ENCODE measurements at regions not wholly inside any gene's neighbourhood (a gene's known extent, or its start where the extent isn't known, plus 50 kb on each side); places are given as distances from the start of the nearest gene placed in this dataset.

- no peaks in the 10 kb centered on the region for H3K9me3 ChIP-seq
- no peaks in the 10 kb centered on the region for H3K27me3 ChIP-seq (ENCODE audit: insufficient read depth)
- H3K4me2 ChIP-seq, result no peak overlapping the region
- TF ChIP-seq POLR2AphosphoS5 (IDR thresholded peaks at IDR 0.05; ENCODE audit: low read depth, low read length) (no peak), MEF2A (IDR thresholded peaks at IDR 0.05; ENCODE audit: borderline replicate concordance, low read depth) (no peak), RCOR1 (IDR thresholded peaks at IDR 0.05; ENCODE audit: low read length) (no peak), TAF1 (IDR thresholded peaks at IDR 0.05; ENCODE audit: borderline replicate concordance, low read depth, low read length) (no peak), ELF1 (IDR thresholded peaks at IDR 0.05) (no peak), REST (IDR thresholded peaks at IDR 0.05; ENCODE audit: low read depth, low read length) (no peak), USF2 (IDR thresholded peaks at IDR 0.05; ENCODE audit: borderline replicate concordance, low read depth, low read length) (no peak), SIN3A (IDR thresholded peaks at IDR 0.05; ENCODE audit: borderline replicate concordance, low read depth, low read length) (no peak), IRF3 (IDR thresholded peaks at IDR 0.05; ENCODE audit: low read depth, low read length) (no peak), RFX5 (IDR thresholded peaks at IDR 0.05; ENCODE audit: low read length) (no peak), CHD2 (IDR thresholded peaks at IDR 0.05; ENCODE audit: low read length, partially characterized antibody) (no peak), NRF1 (IDR thresholded peaks at IDR 0.05; ENCODE audit: low read depth, low read length) (no peak), TCF12 (IDR thresholded peaks at IDR 0.05) (no peak)
- no peak overlapping the region for H3K4me3 ChIP-seq (ENCODE audit: low read depth in 2 of 2, low read length in 1 of 2)
- peaks cover 3% of the 10 kb centered on the region for H3F3A ChIP-seq (replicated peaks; ENCODE audit: insufficient read depth)
- no peak overlapping the region for H2AFZ ChIP-seq (ENCODE audit: low read depth)
- DNase-seq, result no peak
- ChIA-PET CTCF (no interaction called here), POLR2A (no interaction called here)
- H3K79me2 ChIP-seq (ENCODE audit: insufficient read depth), result peaks cover 21% of the 10 kb centered on the region
- no peaks in the 10 kb centered on the region for H3K9me2 ChIP-seq
- H3K4me1 ChIP-seq (ENCODE audit: control insufficient read depth in 1 of 2, insufficient read depth in 2 of 2, low read depth in 1 of 2, low read length in 1 of 2), result no peaks in the 10 kb centered on the region
- peaks cover 0 to 18% of the 10 kb centered on the region in 2 experiments for H3K36me3 ChIP-seq (replicated peaks in 1 of 2; ENCODE audit: control insufficient read depth in 1 of 2, insufficient read depth in 2 of 2, low read length in 1 of 2)
- peak overlapping the region in 1 of 2 experiments; percentile 18; a peak in 1 of 4 replicates for H3K27ac ChIP-seq (ENCODE audit: low read depth in 2 of 2, low read length in 1 of 2)
- no peak overlapping the region for H3K9ac ChIP-seq
- peaks cover 7% of the 10 kb centered on the region; the same call in 1 of the 2 replicates for H4K20me1 ChIP-seq (ENCODE audit: insufficient read depth)
Observed at GRCh38 chr2:111249806-111250205, 129.1 kb downstream of the BCL2L11 start.
